ENCODE measurements at regions not wholly inside any gene's neighbourhood (a gene's known extent, or its start where the extent isn't known, plus 50 kb on each side); places are given as distances from the start of the nearest gene placed in this dataset.
"Not testable (repeated sequence)": the region's sequence is repeated elsewhere in the genome, so short reads cannot be mapped to it uniquely, and the experiment has no call there.

- Histone ChIP-seq H3K9me3 (no peaks in the 10 kb centered on the region), H3K27me3 (no peaks in the 10 kb centered on the region), H3K4me3 (ENCODE audit: low read depth, low read length) (no peak overlapping the region), H3K36me3 (no peaks in the 10 kb centered on the region), H3K4me1 (no peaks in the 10 kb centered on the region; the same call in 1 of the 2 replicates)
- DNase-seq, result no peak
- TF ChIP-seq CTCF (IDR thresholded peaks at IDR 0.05; ENCODE audit: low read depth, low read length), result no peak
Measured at GRCh38 chr15:99818872-99819271, 85.6 kb upstream of the LYSMD4 start.

- not testable (repeated sequence) for H3K36me3 ChIP-seq; DNase-seq; H3K4me1 ChIP-seq; H3K9me3 ChIP-seq; H3K4me3 ChIP-seq (ENCODE audit: low read depth, low read length); H3K27me3 ChIP-seq
Measured at GRCh38 chr15:99816862-99817261, 83.6 kb upstream of the LYSMD4 start.

GRCh38 chr15:99810663-99811062 lies 77.4 kb upstream of the LYSMD4 start:
- H3K4me3 ChIP-seq (ENCODE audit: low read depth, low read length); H3K4me1 ChIP-seq; DNase-seq; H3K9me3 ChIP-seq; H3K36me3 ChIP-seq; H3K27me3 ChIP-seq: not testable (repeated sequence)

GRCh38 chr15:99799854-99800250 lies 66.6 kb upstream of the LYSMD4 start:
- not testable (repeated sequence) for H3K36me3 ChIP-seq; H3K4me3 ChIP-seq (ENCODE audit: low read depth, low read length); H3K4me1 ChIP-seq; H3K27me3 ChIP-seq; DNase-seq; H3K9me3 ChIP-seq

GRCh38 chr15:99799182-99799853 lies 66.1 kb upstream of the LYSMD4 start:
- not testable (repeated sequence) for DNase-seq; H3K4me1 ChIP-seq; H3K4me3 ChIP-seq (ENCODE audit: low read depth, low read length); H3K36me3 ChIP-seq; H3K9me3 ChIP-seq; H3K27me3 ChIP-seq

- H3K9me3 ChIP-seq, result not testable (repeated sequence)
Measured at GRCh38 chr15:99796940-99797870, 64.0 kb upstream of the LYSMD4 start.

GRCh38 chr15:99791881-99792807 lies 58.9 kb upstream of the LYSMD4 start:
- TF ChIP-seq CTCF (IDR thresholded peaks at IDR 0.05; ENCODE audit: low read depth, low read length), result peak; percentile 28; the same call in 1 of the 2 replicates

More at GRCh38 chr15:99796940-99797870, 64.0 kb upstream of the LYSMD4 start:
- H3K4me1 ChIP-seq; H3K4me3 ChIP-seq (ENCODE audit: low read depth, low read length); H3K27me3 ChIP-seq; DNase-seq; H3K36me3 ChIP-seq: not testable (repeated sequence)

GRCh38 chr15:99790751-99791150 lies 57.5 kb upstream of the LYSMD4 start:
- not testable (repeated sequence) for H3K27me3 ChIP-seq; H3K4me3 ChIP-seq (ENCODE audit: low read depth, low read length); H3K4me1 ChIP-seq; H3K9me3 ChIP-seq; H3K36me3 ChIP-seq
- DNase-seq, result peak; percentile 85

More at GRCh38 chr15:99791881-99792807, 58.9 kb upstream of the LYSMD4 start:
- not testable (repeated sequence) for H3K4me3 ChIP-seq (ENCODE audit: low read depth, low read length); H3K36me3 ChIP-seq; H3K9me3 ChIP-seq; H3K4me1 ChIP-seq; H3K27me3 ChIP-seq
- DNase-seq, result peak; percentile 27
